GM23338 (cell line): ENCODE measurements at regions not wholly inside any gene's neighbourhood (a gene's known extent, or its start where the extent isn't known, plus 50 kb on each side); places are given as distances from the start of the nearest gene placed in this dataset.

ENCODE experiments used
- ATAC-seq: fragments of 200-7000 bp; cut with Tn5 transposase; 3 replicates; pipeline ENCODE4 v1.9.1; 2020
- DNase-seq: peaks from one replicate; pipeline ENCODE4 v3.0.0-alpha.2; 2015; ENCODE audit warnings: low spot score
- H2AFZ ChIP-seq: fragments of 200-600 bp; sonication (generic); 2 replicates; pipeline ENCODE4 v1.8.0; 2016; ENCODE audit warnings: antibody characterized with exemption, mild to moderate bottlenecking, moderate library complexity
- H3F3A ChIP-seq: fragments of 200-600 bp; sonication (generic); replicated peaks from 2 replicates; pipeline ENCODE4 v1.8.0; 2017; ENCODE audit warnings: antibody characterized with exemption, mixed run types, low read depth
- H3K27ac ChIP-seq: fragments of 200-600 bp; sonication (generic); 2 replicates; pipeline ENCODE4 v1.6.1; 2016; ENCODE audit warnings: low read depth
- H3K27me3 ChIP-seq: fragments of 200-600 bp; sonication (generic); 2 replicates; pipeline ENCODE4 v1.8.0; 2016; ENCODE audit warnings: mild to moderate bottlenecking, mixed run types, moderate library complexity; ENCODE audit not compliant: insufficient read depth
- H3K36me3 ChIP-seq: fragments of 200-600 bp; sonication (generic); 2 replicates; pipeline ENCODE4 v1.8.0; 2016; ENCODE audit warnings: mild to moderate bottlenecking; ENCODE audit not compliant: insufficient read depth
- H3K4me1 ChIP-seq: fragments of 200-600 bp; sonication (generic); 2 replicates; pipeline ENCODE4 v1.8.0; 2016; ENCODE audit warnings: mild to moderate bottlenecking, moderate library complexity; ENCODE audit not compliant: insufficient read depth
- H3K4me2 ChIP-seq: fragments of 200-600 bp; sonication (generic); 2 replicates; pipeline ENCODE4 v1.7.1; 2017; ENCODE audit warnings: mixed run types
- H3K4me3 ChIP-seq: fragments of 200-600 bp; sonication (generic); 2 replicates; pipeline ENCODE4 v1.6.1; 2016; ENCODE audit warnings: mixed run types
- H3K79me2 ChIP-seq: fragments of 200-600 bp; sonication (generic); replicated peaks from 2 replicates; pipeline ENCODE4 v1.8.0; 2017; ENCODE audit warnings: mild to moderate bottlenecking; ENCODE audit not compliant: insufficient read depth
- H3K9me2 ChIP-seq: fragments of 200-600 bp; sonication (generic); 2 replicates; pipeline ENCODE4 v1.8.0; 2017; ENCODE audit not compliant: insufficient read depth
- H4K20me1 ChIP-seq: fragments of 200-600 bp; sonication (generic); replicated peaks from 2 replicates; pipeline ENCODE4 v1.8.0; 2017; ENCODE audit warnings: mild to moderate bottlenecking; ENCODE audit not compliant: insufficient read depth
- H3K27ac Mint-ChIP-seq: 2 replicates; pipeline ENCODE4 v1.8.0; 2020; ENCODE audit warnings: inconsistent platforms, mild to moderate bottlenecking, moderate library complexity, mixed read lengths
- H3K27me3 Mint-ChIP-seq: 3 replicates; pipeline ENCODE4 v1.8.0; 2022; ENCODE audit warnings: low read depth, mild to moderate bottlenecking, moderate library complexity, mixed read lengths, inconsistent platforms; ENCODE audit not compliant: insufficient read depth, poor library complexity
- H3K36me3 Mint-ChIP-seq: 3 replicates; pipeline ENCODE4 v1.8.0; 2021; ENCODE audit warnings: low read depth, mild to moderate bottlenecking, inconsistent platforms, moderate library complexity, mixed read lengths
- H3K4me1 Mint-ChIP-seq: 3 replicates; pipeline ENCODE4 v1.8.0; 2020; ENCODE audit warnings: mild to moderate bottlenecking, inconsistent platforms, mixed read lengths
- H3K4me3 Mint-ChIP-seq: 3 replicates; pipeline ENCODE4 v1.8.0; 2021; ENCODE audit warnings: moderate library complexity, mild to moderate bottlenecking, inconsistent platforms, mixed read lengths
- H3K9me3 Mint-ChIP-seq: 3 replicates; pipeline ENCODE4 v1.8.0; 2020; ENCODE audit warnings: moderate library complexity, mild to moderate bottlenecking, inconsistent platforms, mixed read lengths
- CREB1 ChIP-seq: fragments of 250-450 bp; sonication (Bioruptor Pico); IDR thresholded peaks from 2 replicates; pipeline ENCODE4 v1.5.0; 2020; ENCODE audit warnings: low read depth, mild to moderate bottlenecking, moderate library complexity
- EZH2 ChIP-seq: fragments of 200-600 bp; sonication (generic); IDR thresholded peaks from one replicate; pipeline ENCODE4 v1.8.0; 2017; ENCODE audit warnings: antibody characterized with exemption, mild to moderate bottlenecking, low read depth; ENCODE audit not compliant: unreplicated experiment
- EZH2phosphoT487 ChIP-seq: fragments of 200-600 bp; sonication (generic); IDR thresholded peaks from one replicate; pipeline ENCODE4 v1.8.1; 2018; ENCODE audit warnings: antibody characterized with exemption; ENCODE audit not compliant: unreplicated experiment
- JUNB ChIP-seq: IDR thresholded peaks from one replicate; pipeline ENCODE4 v1.6.1; 2016; ENCODE audit warnings: antibody characterized with exemption; ENCODE audit not compliant: unreplicated experiment
- NANOG ChIP-seq: IDR thresholded peaks from 2 replicates; pipeline ENCODE4 v1.6.1; 2016; ENCODE audit warnings: antibody characterized with exemption, borderline replicate concordance
- POLR2AphosphoS5 ChIP-seq: IDR thresholded peaks from 2 replicates; pipeline ENCODE4 v1.6.1; 2016; ENCODE audit warnings: antibody characterized with exemption, low read depth
- STAT1 ChIP-seq: IDR thresholded peaks from one replicate; pipeline ENCODE4 v1.6.1; 2016; ENCODE audit warnings: antibody characterized with exemption; ENCODE audit not compliant: unreplicated experiment
- ZNF114 ChIP-seq: fragments of 250-450 bp; sonication (Bioruptor Pico); IDR thresholded peaks from 2 replicates; pipeline ENCODE4 v1.5.0; 2020; ENCODE audit warnings: mild to moderate bottlenecking, moderate library complexity
- ZNF331 ChIP-seq: fragments of 250-450 bp; sonication (Bioruptor Pico); IDR thresholded peaks from 2 replicates; pipeline ENCODE4 v1.5.0; 2020; ENCODE audit warnings: low read depth, mild to moderate bottlenecking, moderate library complexity
- TF ChIP-seq, protein P1 (sequence below): fragments of 250-450 bp; sonication (Bioruptor Pico); IDR thresholded peaks from 2 replicates; pipeline ENCODE4 v1.5.0; 2020; ENCODE audit warnings: mild to moderate bottlenecking, moderate library complexity
- TF ChIP-seq, protein P2 (sequence below), 2 experiments: fragments of 200-600 bp in 1 of 2; sonication (generic) in 1 of 2; conservative IDR thresholded peaks; 2 replicates each; pipeline versions ENCODE4 v1.5.1 to v1.6.1; 2016 to 2017; ENCODE audit warnings: antibody characterized with exemption in 2 of 2, low read depth in 2 of 2, mild to moderate bottlenecking in 2 of 2, moderate library complexity in 1 of 2
- TF ChIP-seq, protein P3 (sequence below): IDR thresholded peaks from one replicate; pipeline ENCODE4 v1.6.1; 2018; ENCODE audit warnings: antibody characterized with exemption; ENCODE audit not compliant: unreplicated experiment
- TF ChIP-seq, protein P4 (sequence below): IDR thresholded peaks from 2 replicates; pipeline ENCODE4 v1.6.1; 2016; ENCODE audit warnings: antibody characterized with exemption

DNA sequence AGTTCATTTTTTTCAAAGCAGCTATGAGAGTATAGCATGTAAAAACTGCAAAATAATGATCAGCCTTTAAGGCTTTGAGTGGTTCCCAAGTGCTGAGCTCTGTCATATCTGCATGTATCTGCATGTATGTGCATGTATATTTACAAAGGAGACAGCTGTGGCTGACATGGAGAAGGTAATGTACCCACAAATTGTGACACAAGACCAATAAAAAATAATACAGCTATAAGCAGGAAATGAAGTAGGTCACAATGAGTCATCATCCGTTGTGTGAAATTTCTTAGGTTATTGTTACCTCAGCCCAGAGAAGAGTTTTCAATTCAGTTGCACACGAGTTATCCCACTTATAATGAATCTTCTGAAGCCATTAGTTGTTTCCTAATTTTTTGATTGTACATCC is 60.9 kb upstream of the MED4 start:
- Histone ChIP-seq H3K4me2 (no peak overlapping the region), H3K36me3 (no peaks in the 10 kb centered on the region), H3K4me1 (peaks cover 16% of the 10 kb centered on the region), H2AFZ (no peak overlapping the region), H3K27ac (no peak overlapping the region), H3K4me3 (no peak overlapping the region), H3F3A (no peaks in the 10 kb centered on the region), H3K27me3 (no peaks in the 10 kb centered on the region), H4K20me1 (no peaks in the 10 kb centered on the region), H3K79me2 (no peaks in the 10 kb centered on the region), H3K9me2 (no peaks in the 10 kb centered on the region)
- DNase-seq (no peak), ATAC-seq (no peak)
- Mint-ChIP-seq H3K27ac (no peak overlapping the region), H3K36me3 (no peaks in the 10 kb centered on the region), H3K4me3 (no peak overlapping the region), H3K27me3 (peaks cover 3% of the 10 kb centered on the region), H3K4me1 (peaks cover 27% of the 10 kb centered on the region), H3K9me3 (no peaks in the 10 kb centered on the region)
- TF ChIP-seq, protein P1, sequence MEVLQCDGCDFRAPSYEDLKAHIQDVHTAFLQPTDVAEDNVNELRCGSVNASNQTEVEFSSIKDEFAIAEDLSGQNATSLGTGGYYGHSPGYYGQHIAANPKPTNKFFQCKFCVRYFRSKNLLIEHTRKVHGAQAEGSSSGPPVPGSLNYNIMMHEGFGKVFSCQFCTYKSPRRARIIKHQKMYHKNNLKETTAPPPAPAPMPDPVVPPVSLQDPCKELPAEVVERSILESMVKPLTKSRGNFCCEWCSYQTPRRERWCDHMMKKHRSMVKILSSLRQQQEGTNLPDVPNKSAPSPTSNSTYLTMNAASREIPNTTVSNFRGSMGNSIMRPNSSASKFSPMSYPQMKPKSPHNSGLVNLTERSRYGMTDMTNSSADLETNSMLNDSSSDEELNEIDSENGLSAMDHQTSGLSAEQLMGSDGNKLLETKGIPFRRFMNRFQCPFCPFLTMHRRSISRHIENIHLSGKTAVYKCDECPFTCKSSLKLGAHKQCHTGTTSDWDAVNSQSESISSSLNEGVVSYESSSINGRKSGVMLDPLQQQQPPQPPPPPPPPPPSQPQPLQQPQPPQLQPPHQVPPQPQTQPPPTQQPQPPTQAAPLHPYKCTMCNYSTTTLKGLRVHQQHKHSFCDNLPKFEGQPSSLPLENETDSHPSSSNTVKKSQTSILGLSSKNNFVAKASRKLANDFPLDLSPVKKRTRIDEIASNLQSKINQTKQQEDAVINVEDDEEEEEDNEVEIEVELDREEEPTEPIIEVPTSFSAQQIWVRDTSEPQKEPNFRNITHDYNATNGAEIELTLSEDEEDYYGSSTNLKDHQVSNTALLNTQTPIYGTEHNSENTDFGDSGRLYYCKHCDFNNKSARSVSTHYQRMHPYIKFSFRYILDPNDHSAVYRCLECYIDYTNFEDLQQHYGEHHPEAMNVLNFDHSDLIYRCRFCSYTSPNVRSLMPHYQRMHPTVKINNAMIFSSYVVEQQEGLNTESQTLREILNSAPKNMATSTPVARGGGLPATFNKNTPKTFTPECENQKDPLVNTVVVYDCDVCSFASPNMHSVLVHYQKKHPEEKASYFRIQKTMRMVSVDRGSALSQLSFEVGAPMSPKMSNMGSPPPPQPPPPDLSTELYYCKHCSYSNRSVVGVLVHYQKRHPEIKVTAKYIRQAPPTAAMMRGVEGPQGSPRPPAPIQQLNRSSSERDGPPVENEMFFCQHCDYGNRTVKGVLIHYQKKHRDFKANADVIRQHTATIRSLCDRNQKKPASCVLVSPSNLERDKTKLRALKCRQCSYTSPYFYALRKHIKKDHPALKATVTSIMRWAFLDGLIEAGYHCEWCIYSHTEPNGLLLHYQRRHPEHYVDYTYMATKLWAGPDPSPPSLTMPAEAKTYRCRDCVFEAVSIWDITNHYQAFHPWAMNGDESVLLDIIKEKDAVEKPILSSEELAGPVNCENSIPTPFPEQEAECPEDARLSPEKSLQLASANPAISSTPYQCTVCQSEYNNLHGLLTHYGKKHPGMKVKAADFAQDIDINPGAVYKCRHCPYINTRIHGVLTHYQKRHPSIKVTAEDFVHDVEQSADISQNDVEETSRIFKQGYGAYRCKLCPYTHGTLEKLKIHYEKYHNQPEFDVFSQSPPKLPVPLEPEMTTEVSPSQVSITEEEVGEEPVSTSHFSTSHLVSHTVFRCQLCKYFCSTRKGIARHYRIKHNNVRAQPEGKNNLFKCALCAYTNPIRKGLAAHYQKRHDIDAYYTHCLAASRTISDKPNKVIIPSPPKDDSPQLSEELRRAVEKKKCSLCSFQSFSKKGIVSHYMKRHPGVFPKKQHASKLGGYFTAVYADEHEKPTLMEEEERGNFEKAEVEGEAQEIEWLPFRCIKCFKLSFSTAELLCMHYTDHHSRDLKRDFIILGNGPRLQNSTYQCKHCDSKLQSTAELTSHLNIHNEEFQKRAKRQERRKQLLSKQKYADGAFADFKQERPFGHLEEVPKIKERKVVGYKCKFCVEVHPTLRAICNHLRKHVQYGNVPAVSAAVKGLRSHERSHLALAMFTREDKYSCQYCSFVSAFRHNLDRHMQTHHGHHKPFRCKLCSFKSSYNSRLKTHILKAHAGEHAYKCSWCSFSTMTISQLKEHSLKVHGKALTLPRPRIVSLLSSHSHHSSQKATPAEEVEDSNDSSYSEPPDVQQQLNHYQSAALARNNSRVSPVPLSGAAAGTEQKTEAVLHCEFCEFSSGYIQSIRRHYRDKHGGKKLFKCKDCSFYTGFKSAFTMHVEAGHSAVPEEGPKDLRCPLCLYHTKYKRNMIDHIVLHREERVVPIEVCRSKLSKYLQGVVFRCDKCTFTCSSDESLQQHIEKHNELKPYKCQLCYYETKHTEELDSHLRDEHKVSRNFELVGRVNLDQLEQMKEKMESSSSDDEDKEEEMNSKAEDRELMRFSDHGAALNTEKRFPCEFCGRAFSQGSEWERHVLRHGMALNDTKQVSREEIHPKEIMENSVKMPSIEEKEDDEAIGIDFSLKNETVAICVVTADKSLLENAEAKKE (CRISPR knock-in tag): no peak
- no peak for TF ChIP-seq POLR2AphosphoS5
- TF ChIP-seq CREB1: no peak
- no peak for TF ChIP-seq JUNB
- no peak for TF ChIP-seq ZNF331 (CRISPR knock-in tag)
- TF ChIP-seq, protein P2, sequence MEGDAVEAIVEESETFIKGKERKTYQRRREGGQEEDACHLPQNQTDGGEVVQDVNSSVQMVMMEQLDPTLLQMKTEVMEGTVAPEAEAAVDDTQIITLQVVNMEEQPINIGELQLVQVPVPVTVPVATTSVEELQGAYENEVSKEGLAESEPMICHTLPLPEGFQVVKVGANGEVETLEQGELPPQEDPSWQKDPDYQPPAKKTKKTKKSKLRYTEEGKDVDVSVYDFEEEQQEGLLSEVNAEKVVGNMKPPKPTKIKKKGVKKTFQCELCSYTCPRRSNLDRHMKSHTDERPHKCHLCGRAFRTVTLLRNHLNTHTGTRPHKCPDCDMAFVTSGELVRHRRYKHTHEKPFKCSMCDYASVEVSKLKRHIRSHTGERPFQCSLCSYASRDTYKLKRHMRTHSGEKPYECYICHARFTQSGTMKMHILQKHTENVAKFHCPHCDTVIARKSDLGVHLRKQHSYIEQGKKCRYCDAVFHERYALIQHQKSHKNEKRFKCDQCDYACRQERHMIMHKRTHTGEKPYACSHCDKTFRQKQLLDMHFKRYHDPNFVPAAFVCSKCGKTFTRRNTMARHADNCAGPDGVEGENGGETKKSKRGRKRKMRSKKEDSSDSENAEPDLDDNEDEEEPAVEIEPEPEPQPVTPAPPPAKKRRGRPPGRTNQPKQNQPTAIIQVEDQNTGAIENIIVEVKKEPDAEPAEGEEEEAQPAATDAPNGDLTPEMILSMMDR (conservative IDR thresholded peaks at IDR 0.05; ENCODE audit: low read depth in 2 of 2): no peak
- TF ChIP-seq, protein P3, sequence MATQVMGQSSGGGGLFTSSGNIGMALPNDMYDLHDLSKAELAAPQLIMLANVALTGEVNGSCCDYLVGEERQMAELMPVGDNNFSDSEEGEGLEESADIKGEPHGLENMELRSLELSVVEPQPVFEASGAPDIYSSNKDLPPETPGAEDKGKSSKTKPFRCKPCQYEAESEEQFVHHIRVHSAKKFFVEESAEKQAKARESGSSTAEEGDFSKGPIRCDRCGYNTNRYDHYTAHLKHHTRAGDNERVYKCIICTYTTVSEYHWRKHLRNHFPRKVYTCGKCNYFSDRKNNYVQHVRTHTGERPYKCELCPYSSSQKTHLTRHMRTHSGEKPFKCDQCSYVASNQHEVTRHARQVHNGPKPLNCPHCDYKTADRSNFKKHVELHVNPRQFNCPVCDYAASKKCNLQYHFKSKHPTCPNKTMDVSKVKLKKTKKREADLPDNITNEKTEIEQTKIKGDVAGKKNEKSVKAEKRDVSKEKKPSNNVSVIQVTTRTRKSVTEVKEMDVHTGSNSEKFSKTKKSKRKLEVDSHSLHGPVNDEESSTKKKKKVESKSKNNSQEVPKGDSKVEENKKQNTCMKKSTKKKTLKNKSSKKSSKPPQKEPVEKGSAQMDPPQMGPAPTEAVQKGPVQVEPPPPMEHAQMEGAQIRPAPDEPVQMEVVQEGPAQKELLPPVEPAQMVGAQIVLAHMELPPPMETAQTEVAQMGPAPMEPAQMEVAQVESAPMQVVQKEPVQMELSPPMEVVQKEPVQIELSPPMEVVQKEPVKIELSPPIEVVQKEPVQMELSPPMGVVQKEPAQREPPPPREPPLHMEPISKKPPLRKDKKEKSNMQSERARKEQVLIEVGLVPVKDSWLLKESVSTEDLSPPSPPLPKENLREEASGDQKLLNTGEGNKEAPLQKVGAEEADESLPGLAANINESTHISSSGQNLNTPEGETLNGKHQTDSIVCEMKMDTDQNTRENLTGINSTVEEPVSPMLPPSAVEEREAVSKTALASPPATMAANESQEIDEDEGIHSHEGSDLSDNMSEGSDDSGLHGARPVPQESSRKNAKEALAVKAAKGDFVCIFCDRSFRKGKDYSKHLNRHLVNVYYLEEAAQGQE: no peak
- no peak for TF ChIP-seq ZNF114 (CRISPR knock-in tag)
- no peak for TF ChIP-seq EZH2
- TF ChIP-seq, protein P4, sequence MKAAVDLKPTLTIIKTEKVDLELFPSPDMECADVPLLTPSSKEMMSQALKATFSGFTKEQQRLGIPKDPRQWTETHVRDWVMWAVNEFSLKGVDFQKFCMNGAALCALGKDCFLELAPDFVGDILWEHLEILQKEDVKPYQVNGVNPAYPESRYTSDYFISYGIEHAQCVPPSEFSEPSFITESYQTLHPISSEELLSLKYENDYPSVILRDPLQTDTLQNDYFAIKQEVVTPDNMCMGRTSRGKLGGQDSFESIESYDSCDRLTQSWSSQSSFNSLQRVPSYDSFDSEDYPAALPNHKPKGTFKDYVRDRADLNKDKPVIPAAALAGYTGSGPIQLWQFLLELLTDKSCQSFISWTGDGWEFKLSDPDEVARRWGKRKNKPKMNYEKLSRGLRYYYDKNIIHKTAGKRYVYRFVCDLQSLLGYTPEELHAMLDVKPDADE: no peak
- TF ChIP-seq EZH2phosphoT487: no peak
- TF ChIP-seq NANOG: no peak
- TF ChIP-seq STAT1: no peak
